Suprapubic skin (tissue), 3 donors: ENCODE measurements at regions not wholly inside any gene's neighbourhood (a gene's known extent, or its start where the extent isn't known, plus 50 kb on each side); places are given as distances from the start of the nearest gene placed in this dataset.

Experiments used
- EP300 ChIP-seq: sonication (generic); formaldehyde crosslinking; IDR thresholded peaks from one replicate; pipeline ENCODE4 v1.6.1; 2017; ENCODE audit warnings: antibody characterized with exemption
- POLR2A ChIP-seq, 2 donors: fragments of 450-650 bp; IDR thresholded peaks; one replicate each; pipeline ENCODE4 v1.6.1; 2017; ENCODE audit warnings: antibody characterized with exemption in 2 of 2, mild to moderate bottlenecking in 2 of 2, moderate library complexity in 2 of 2
- TF ChIP-seq, protein P1 (sequence below), 2 donors: fragments of 200-600 bp in 1 of 2; fragments of 450-650 bp in 1 of 2; sonication (generic) in 1 of 2; IDR thresholded peaks; one replicate each; pipeline ENCODE4 v1.5.1; 2016 to 2019; ENCODE audit warnings: antibody characterized with exemption in 2 of 2, mild to moderate bottlenecking in 1 of 2, moderate library complexity in 1 of 2

DNA sequence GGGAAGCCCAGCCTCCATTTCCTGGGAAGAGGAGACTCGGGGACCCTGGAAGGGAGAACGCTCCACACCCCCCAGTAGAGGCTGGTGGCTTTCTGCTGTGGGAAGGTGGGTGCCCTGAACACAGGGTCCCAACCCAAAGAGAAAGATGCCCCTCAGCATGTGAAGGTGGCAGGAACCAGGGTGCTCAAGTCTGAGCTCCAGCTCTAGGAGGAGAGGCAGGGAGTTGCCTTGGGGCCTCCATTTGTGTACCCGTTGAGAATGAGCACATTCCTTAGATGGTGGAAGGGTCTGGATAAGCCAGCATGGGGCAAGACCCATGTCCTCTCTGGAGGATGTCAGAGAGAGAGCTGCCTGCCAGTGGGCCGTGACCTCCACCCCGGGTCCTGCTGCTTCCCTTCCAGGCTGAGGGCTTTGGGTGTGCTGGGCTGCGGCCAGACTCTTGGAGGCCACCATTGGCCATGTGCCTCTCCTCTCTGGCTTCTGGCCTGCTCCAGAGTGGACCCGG, 212.4 kb downstream of the TBC1D2B start:
- TF ChIP-seq, protein P1, sequence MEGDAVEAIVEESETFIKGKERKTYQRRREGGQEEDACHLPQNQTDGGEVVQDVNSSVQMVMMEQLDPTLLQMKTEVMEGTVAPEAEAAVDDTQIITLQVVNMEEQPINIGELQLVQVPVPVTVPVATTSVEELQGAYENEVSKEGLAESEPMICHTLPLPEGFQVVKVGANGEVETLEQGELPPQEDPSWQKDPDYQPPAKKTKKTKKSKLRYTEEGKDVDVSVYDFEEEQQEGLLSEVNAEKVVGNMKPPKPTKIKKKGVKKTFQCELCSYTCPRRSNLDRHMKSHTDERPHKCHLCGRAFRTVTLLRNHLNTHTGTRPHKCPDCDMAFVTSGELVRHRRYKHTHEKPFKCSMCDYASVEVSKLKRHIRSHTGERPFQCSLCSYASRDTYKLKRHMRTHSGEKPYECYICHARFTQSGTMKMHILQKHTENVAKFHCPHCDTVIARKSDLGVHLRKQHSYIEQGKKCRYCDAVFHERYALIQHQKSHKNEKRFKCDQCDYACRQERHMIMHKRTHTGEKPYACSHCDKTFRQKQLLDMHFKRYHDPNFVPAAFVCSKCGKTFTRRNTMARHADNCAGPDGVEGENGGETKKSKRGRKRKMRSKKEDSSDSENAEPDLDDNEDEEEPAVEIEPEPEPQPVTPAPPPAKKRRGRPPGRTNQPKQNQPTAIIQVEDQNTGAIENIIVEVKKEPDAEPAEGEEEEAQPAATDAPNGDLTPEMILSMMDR (IDR thresholded peaks at IDR 0.05) = no peak
- TF ChIP-seq EP300 (no peak), POLR2A (IDR thresholded peaks at IDR 0.05) (no peak)
